A549 (cell line): ENCODE measurements at regions not wholly inside any gene's neighbourhood (a gene's known extent, or its start where the extent isn't known, plus 50 kb on each side); places are given as distances from the start of the nearest gene placed in this dataset.

Source experiments
- ATAC-seq, 2 experiments: fragments of 200-7000 bp in 1 of 2; fragments of >200 bp in 1 of 2; cut with Nextera tagmentation in 1 of 2; cut with Tn5 transposase in 1 of 2; 3 replicates each; pipeline versions ENCODE4 v1.8.0 to v1.9.1; 2018 to 2020; ENCODE audit warnings: mild to moderate bottlenecking in 1 of 2, moderate library complexity in 1 of 2
- CTCF ChIA-PET: fragments of 300-600 bp; sonication (Branson Sonifier 250); formaldehyde crosslinking; extraction: SDS; loops from one replicate; lab custom pipeline; 2021; ENCODE audit warnings: antibody characterized with exemption, inconsistent platforms; lab: Yijun Ruan, JAX
- POLR2A ChIA-PET: fragments of 350-600 bp; formaldehyde crosslinking; extraction: SDS; loops from one replicate; lab custom pipeline; 2021; ENCODE audit warnings: antibody characterized with exemption, inconsistent platforms; lab: Yijun Ruan, JAX
- DNase-seq, 2 experiments: peaks; one replicate each; pipeline versions ENCODE4 v3.0.0 to v3.0.0-alpha.2; 2011 to 2016; ENCODE audit warnings: low read depth in 1 of 2, low spot score in 1 of 2
- FAIRE-seq: peaks from 2 replicates; lab custom pipeline; 2011; peaks lifted over from hg19 to GRCh38; lab: Jason Lieb, UNC
- H3K27ac ChIP-seq, 2 experiments: fragments of >200 bp; sonication (Bioruptor Twin); formaldehyde crosslinking; 3 replicates each; pipeline ENCODE4 v1.5.1; 2016 to 2017
- H3K4me1 ChIP-seq: fragments of >200 bp; sonication (Bioruptor Twin); formaldehyde crosslinking; 3 replicates; pipeline ENCODE4 v1.6.1; 2016
- H3K4me2 ChIP-seq: fragments of >200 bp; sonication (Bioruptor Twin); formaldehyde crosslinking; 3 replicates; pipeline ENCODE4 v1.6.1; 2016
- H3K4me3 ChIP-seq: fragments of >200 bp; sonication (Bioruptor Twin); formaldehyde crosslinking; 3 replicates; pipeline ENCODE4 v1.5.1; 2016
- H3K9me3 ChIP-seq: fragments of >200 bp; sonication (Bioruptor Twin); formaldehyde crosslinking; 3 replicates; pipeline ENCODE4 v1.6.1; 2016
- ATOH8 ChIP-seq: fragments of 250-450 bp; sonication (Bioruptor Pico); IDR thresholded peaks from 2 replicates; pipeline ENCODE4 v1.5.0; 2020; ENCODE audit warnings: low read depth, mild to moderate bottlenecking, moderate library complexity
- CHD2 ChIP-seq: fragments of 150-350 bp; IDR thresholded peaks from 2 replicates; pipeline ENCODE4 v1.6.1; 2014; ENCODE audit warnings: low read length; ENCODE audit not compliant: partially characterized antibody
- CHD4 ChIP-seq: fragments of 200-600 bp; sonication (generic); IDR thresholded peaks from 2 replicates; pipeline ENCODE4 v1.6.1; 2016; ENCODE audit warnings: antibody characterized with exemption, mild to moderate bottlenecking, borderline replicate concordance
- CTCF ChIP-seq: fragments of >200 bp; sonication (Bioruptor Twin); formaldehyde crosslinking; IDR thresholded peaks from 3 replicates; pipeline ENCODE4 v1.5.1; 2016
- E2F6 ChIP-seq: IDR thresholded peaks from 2 replicates; pipeline ENCODE4 v1.6.1; 2012; ENCODE audit warnings: low read depth, borderline replicate concordance
- ESRRA ChIP-seq: fragments of 150-350 bp; IDR thresholded peaks from 2 replicates; pipeline ENCODE4 v1.6.1; 2014; ENCODE audit warnings: mild to moderate bottlenecking, low read length, borderline replicate concordance
- FOSB ChIP-seq: fragments of 250-450 bp; sonication (Bioruptor Pico); IDR thresholded peaks from 2 replicates; pipeline ENCODE4 v1.5.0; 2020; ENCODE audit warnings: mild to moderate bottlenecking, moderate library complexity
- FOSL2 ChIP-seq, 2 experiments: fragments of 450-650 bp in 1 of 2; fragments of >200 bp in 1 of 2; sonication (Bioruptor Twin) in 1 of 2; formaldehyde crosslinking; IDR thresholded peaks; 2 replicates each; pipeline versions ENCODE4 v1.5.0 to v1.6.1; 2016 to 2020; ENCODE audit warnings: mild to moderate bottlenecking in 1 of 2, moderate library complexity in 1 of 2
- GATA3 ChIP-seq: IDR thresholded peaks from 2 replicates; pipeline ENCODE4 v1.6.1; 2012; ENCODE audit warnings: borderline replicate concordance
- HOXA7 ChIP-seq: fragments of 250-450 bp; sonication (Bioruptor Pico); IDR thresholded peaks from 2 replicates; pipeline ENCODE4 v1.5.0; 2020; ENCODE audit warnings: mild to moderate bottlenecking, moderate library complexity
- HOXB5 ChIP-seq: fragments of 250-450 bp; sonication (Bioruptor Pico); IDR thresholded peaks from 2 replicates; pipeline ENCODE4 v1.5.0; 2020; ENCODE audit warnings: mild to moderate bottlenecking, moderate library complexity
- JUNB ChIP-seq: fragments of >200 bp; sonication (Bioruptor Twin); formaldehyde crosslinking; IDR thresholded peaks from 2 replicates; pipeline ENCODE4 v1.6.1; 2016
- KDM1A ChIP-seq: fragments of 200-600 bp; sonication (generic); IDR thresholded peaks from 2 replicates; pipeline ENCODE4 v1.6.1; 2016; ENCODE audit warnings: low read depth, mild to moderate bottlenecking
- NR3C1 ChIP-seq: fragments of >200 bp; sonication (Bioruptor Twin); formaldehyde crosslinking; IDR thresholded peaks from 3 replicates; pipeline ENCODE4 v1.6.1; 2017
- PHF8 ChIP-seq: fragments of 200-600 bp; sonication (generic); IDR thresholded peaks from 2 replicates; pipeline ENCODE4 v1.6.1; 2016; ENCODE audit warnings: low read depth, mild to moderate bottlenecking, antibody characterized with exemption, moderate library complexity, borderline replicate concordance
- POLR2A ChIP-seq: IDR thresholded peaks from 2 replicates; pipeline ENCODE4 v1.6.1; 2012; ENCODE audit warnings: mild to moderate bottlenecking, low read length
- POLR2AphosphoS2 ChIP-seq: conservative IDR thresholded peaks from 2 replicates; pipeline ENCODE4 v1.6.1; 2012; ENCODE audit warnings: low read length, improper control_type of control experiment, inconsistent platforms
- RAD21 ChIP-seq, 2 experiments: fragments of >200 bp in 1 of 2; sonication (Bioruptor Twin) in 1 of 2; formaldehyde crosslinking in 1 of 2; IDR thresholded peaks in 1 of 2; conservative IDR thresholded peaks in 1 of 2; 2 replicates in 1 of 2; 3 replicates in 1 of 2; pipeline ENCODE4 v1.6.1; 2012 to 2018; ENCODE audit warnings: inconsistent platforms in 1 of 2
- RFX5 ChIP-seq: fragments of 450-650 bp; IDR thresholded peaks from 2 replicates; pipeline ENCODE4 v1.7.1; 2014; ENCODE audit warnings: antibody characterized with exemption, mild to moderate bottlenecking, moderate library complexity
- RNF2 ChIP-seq: fragments of 200-600 bp; sonication (generic); IDR thresholded peaks from 2 replicates; pipeline ENCODE4 v1.6.1; 2016; ENCODE audit warnings: low read depth, mild to moderate bottlenecking, antibody characterized with exemption, moderate library complexity, borderline replicate concordance
- TFCP2L1 ChIP-seq: fragments of 250-450 bp; sonication (Bioruptor Pico); IDR thresholded peaks from 2 replicates; pipeline ENCODE4 v1.5.0; 2021; ENCODE audit warnings: mild to moderate bottlenecking
- ZC3H11A ChIP-seq: fragments of 450-650 bp; IDR thresholded peaks from 2 replicates; pipeline ENCODE4 v1.6.1; 2014; ENCODE audit warnings: antibody characterized with exemption, mild to moderate bottlenecking
- ZFP36 ChIP-seq: fragments of 450-650 bp; IDR thresholded peaks from 2 replicates; pipeline ENCODE4 v1.6.1; 2014; ENCODE audit warnings: borderline replicate concordance; ENCODE audit not compliant: partially characterized antibody
- ZNF302 ChIP-seq: fragments of 250-450 bp; sonication (Bioruptor Pico); IDR thresholded peaks from 2 replicates; pipeline ENCODE4 v1.9.0; 2021; ENCODE audit warnings: inconsistent platforms, mild to moderate bottlenecking, moderate library complexity
- ZSCAN20 ChIP-seq: fragments of 250-450 bp; sonication (Bioruptor Pico); IDR thresholded peaks from 2 replicates; pipeline ENCODE4 v1.8.0; 2022; ENCODE audit warnings: mild to moderate bottlenecking, moderate library complexity
- WGBS: methylation state at CpG from one replicate; pipeline ENCODE4 v1.1.6; 2017; ENCODE audit errors: missing lambda C conversion rate; 5-methylcytosine and 5-hydroxymethylcytosine counted together
- TF ChIP-seq, protein P1 (sequence below): fragments of 250-450 bp; sonication (Bioruptor Pico); IDR thresholded peaks from 2 replicates; pipeline ENCODE4 v1.5.0; 2021; ENCODE audit warnings: mild to moderate bottlenecking, moderate library complexity, borderline replicate concordance
- TF ChIP-seq, protein P2 (sequence below): fragments of 150-350 bp; IDR thresholded peaks from 2 replicates; pipeline ENCODE4 v1.6.1; 2014; ENCODE audit warnings: low read depth, mild to moderate bottlenecking, low read length
- TF ChIP-seq, protein P3 (sequence below): IDR thresholded peaks from 2 replicates; pipeline ENCODE4 v1.6.1; 2012

DNA sequence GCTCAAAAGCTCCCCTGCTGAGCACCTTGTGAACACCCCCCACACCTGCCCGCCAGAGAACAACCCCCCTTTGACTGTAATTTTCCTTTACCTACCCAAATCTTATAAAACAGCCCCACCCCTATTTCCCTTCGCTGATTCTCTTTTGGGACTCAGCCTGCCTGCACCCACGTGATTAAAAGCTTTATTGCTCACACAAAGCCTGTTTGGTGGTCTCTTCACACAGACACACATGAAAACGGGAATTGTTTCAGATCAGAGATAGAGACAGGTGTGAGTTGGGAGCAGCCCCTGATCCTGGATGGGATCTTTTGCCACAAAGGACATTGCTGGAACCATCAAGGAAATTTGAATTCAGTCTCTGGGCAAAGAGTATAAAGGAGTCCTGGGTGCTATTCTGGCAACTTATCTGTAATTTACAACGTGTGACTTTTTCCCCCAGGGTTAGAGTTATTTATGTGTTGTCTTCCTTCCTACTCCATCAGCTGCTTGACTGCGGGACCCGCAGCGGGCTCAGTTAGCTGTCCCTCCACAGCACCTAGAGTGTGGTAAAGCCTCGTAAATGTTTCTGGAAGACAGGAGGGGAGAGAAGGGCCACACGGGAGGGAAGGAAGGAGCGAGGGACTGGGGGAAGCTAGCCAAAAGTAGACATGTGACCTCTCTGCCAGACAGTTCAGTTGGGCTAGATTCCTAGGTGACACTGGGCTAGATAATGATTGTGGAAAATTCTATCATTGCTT is 437.0 kb downstream of the ZNF608 start:
- POLR2A ChIA-PET: no interaction called here
- no peak for TF ChIP-seq TFCP2L1 (CRISPR knock-in tag)
- no peak for TF ChIP-seq HOXA7 (CRISPR knock-in tag)
- no peak for TF ChIP-seq CTCF
- TF ChIP-seq, protein P1, sequence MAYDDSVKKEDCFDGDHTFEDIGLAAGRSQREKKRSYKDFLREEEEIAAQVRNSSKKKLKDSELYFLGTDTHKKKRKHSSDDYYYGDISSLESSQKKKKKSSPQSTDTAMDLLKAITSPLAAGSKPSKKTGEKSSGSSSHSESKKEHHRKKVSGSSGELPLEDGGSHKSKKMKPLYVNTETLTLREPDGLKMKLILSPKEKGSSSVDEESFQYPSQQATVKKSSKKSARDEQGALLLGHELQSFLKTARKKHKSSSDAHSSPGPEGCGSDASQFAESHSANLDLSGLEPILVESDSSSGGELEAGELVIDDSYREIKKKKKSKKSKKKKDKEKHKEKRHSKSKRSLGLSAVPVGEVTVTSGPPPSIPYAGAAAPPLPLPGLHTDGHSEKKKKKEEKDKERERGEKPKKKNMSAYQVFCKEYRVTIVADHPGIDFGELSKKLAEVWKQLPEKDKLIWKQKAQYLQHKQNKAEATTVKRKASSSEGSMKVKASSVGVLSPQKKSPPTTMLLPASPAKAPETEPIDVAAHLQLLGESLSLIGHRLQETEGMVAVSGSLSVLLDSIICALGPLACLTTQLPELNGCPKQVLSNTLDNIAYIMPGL (CRISPR knock-in tag): no peak
- TF ChIP-seq RFX5: no peak
- no peak for TF ChIP-seq POLR2AphosphoS2
- TF ChIP-seq ZC3H11A: no peak
- no peak for TF ChIP-seq ESRRA
- no peak for TF ChIP-seq KDM1A
- TF ChIP-seq PHF8: no peak
- TF ChIP-seq, protein P2, sequence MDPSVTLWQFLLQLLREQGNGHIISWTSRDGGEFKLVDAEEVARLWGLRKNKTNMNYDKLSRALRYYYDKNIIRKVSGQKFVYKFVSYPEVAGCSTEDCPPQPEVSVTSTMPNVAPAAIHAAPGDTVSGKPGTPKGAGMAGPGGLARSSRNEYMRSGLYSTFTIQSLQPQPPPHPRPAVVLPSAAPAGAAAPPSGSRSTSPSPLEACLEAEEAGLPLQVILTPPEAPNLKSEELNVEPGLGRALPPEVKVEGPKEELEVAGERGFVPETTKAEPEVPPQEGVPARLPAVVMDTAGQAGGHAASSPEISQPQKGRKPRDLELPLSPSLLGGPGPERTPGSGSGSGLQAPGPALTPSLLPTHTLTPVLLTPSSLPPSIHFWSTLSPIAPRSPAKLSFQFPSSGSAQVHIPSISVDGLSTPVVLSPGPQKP: no peak
- no peak for TF ChIP-seq CHD4
- TF ChIP-seq ZNF302 (CRISPR knock-in tag): no peak
- no peak for TF ChIP-seq ZFP36
- no peak for TF ChIP-seq ZSCAN20
- no peak for TF ChIP-seq FOSB (CRISPR knock-in tag)
- TF ChIP-seq ATOH8 (CRISPR knock-in tag): no peak
- TF ChIP-seq POLR2A: no peak
- TF ChIP-seq, protein P3, sequence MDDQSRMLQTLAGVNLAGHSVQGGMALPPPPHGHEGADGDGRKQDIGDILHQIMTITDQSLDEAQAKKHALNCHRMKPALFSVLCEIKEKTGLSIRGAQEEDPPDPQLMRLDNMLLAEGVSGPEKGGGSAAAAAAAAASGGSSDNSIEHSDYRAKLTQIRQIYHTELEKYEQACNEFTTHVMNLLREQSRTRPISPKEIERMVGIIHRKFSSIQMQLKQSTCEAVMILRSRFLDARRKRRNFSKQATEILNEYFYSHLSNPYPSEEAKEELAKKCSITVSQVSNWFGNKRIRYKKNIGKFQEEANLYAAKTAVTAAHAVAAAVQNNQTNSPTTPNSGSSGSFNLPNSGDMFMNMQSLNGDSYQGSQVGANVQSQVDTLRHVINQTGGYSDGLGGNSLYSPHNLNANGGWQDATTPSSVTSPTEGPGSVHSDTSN: no peak
- TF ChIP-seq HOXB5 (CRISPR knock-in tag): no peak
- TF ChIP-seq, all 56 proteins: peak for 0
- H3K4me2 ChIP-seq: no peak overlapping the region
- no peaks in the 10 kb centered on the region for H3K9me3 ChIP-seq
- FAIRE-seq (no peak), ATAC-seq (no peak), DNase-seq (no peak)
- CTCF ChIA-PET: no interaction called here
- H3K27ac ChIP-seq: no peak overlapping the region
- WGBS: 74% methylated on average over 11 of the region's 11 CpGs
- no peak overlapping the region for H3K4me3 ChIP-seq
- no peaks in the 10 kb centered on the region for H3K4me1 ChIP-seq

- 91% methylated on average over 1 of the region's 1 CpG for WGBS
- H3K27ac ChIP-seq: no peak overlapping the region
- no peak for DNase-seq
- no peak overlapping the region for H3K4me3 ChIP-seq
- POLR2A ChIA-PET: no interaction called here
- ATAC-seq: no peak
- H3K4me1 ChIP-seq: no peaks in the 10 kb centered on the region
- no peak overlapping the region for H3K4me2 ChIP-seq
- CTCF ChIA-PET: no interaction called here
- FAIRE-seq: no peak
- no peaks in the 10 kb centered on the region for H3K9me3 ChIP-seq
- TF ChIP-seq RAD21 (conservative IDR thresholded peaks at IDR 0.05 in 1 of 2, IDR thresholded peaks at IDR 0.05 in 1 of 2) (no peak), RNF2 (no peak), POLR2A (no peak), HOXB5 (CRISPR knock-in tag) (no peak), JUNB (no peak), KDM1A (no peak), FOSL2 (IDR thresholded peaks at IDR 0.05) (no peak), FOSL2 (CRISPR knock-in tag; IDR thresholded peaks at IDR 0.05) (no peak), E2F6 (no peak), ZFP36 (no peak), NR3C1 (no peak), GATA3 (no peak), CHD2 (no peak)
These were observed 443.1 kb downstream of the ZNF608 start for GRCh38 chr5:124303366-124303765.
